ENCODE measurements at regions not wholly inside any gene's neighbourhood (a gene's known extent, or its start where the extent isn't known, plus 50 kb on each side); places are given as distances from the start of the nearest gene placed in this dataset.

- H3K4me1 ChIP-seq: no peaks in the 10 kb centered on the region
- no peak for DNase-seq
- H3K9me3 ChIP-seq: no peaks in the 10 kb centered on the region
- TF ChIP-seq CTCF (IDR thresholded peaks at IDR 0.05; ENCODE audit: low read depth, low read length): no peak
- H3K36me3 ChIP-seq: no peaks in the 10 kb centered on the region
- no peak overlapping the region for H3K4me3 ChIP-seq (ENCODE audit: low read depth, low read length)
- no peaks in the 10 kb centered on the region for H3K27me3 ChIP-seq
These were observed 271.7 kb downstream of the BCL11A start for GRCh38 chr2:60281730-60282129.

- DNase-seq: no peak
- no peaks in the 10 kb centered on the region for H3K4me1 ChIP-seq
- no peak for TF ChIP-seq CTCF (IDR thresholded peaks at IDR 0.05; ENCODE audit: low read depth, low read length)
These were observed 273.2 kb downstream of the BCL11A start for GRCh38 chr2:60280238-60280637.

GRCh38 chr2:60278906-60279305 is 274.5 kb downstream of the BCL11A start:
- no peaks in the 10 kb centered on the region for H3K4me1 ChIP-seq
- no peak for TF ChIP-seq CTCF (IDR thresholded peaks at IDR 0.05; ENCODE audit: low read depth, low read length)
- no peak for DNase-seq
- no peaks in the 10 kb centered on the region for H3K9me3 ChIP-seq
- H3K36me3 ChIP-seq: no peaks in the 10 kb centered on the region
- H3K27me3 ChIP-seq: no peaks in the 10 kb centered on the region
- no peak overlapping the region for H3K4me3 ChIP-seq (ENCODE audit: low read depth, low read length)

More at GRCh38 chr2:60280238-60280637, 273.2 kb downstream of the BCL11A start:
- Histone ChIP-seq H3K27me3 (no peaks in the 10 kb centered on the region), H3K9me3 (no peaks in the 10 kb centered on the region), H3K4me3 (ENCODE audit: low read depth, low read length) (no peak overlapping the region), H3K36me3 (no peaks in the 10 kb centered on the region)

- H3K36me3 ChIP-seq: no peaks in the 10 kb centered on the region
These were observed 277.5 kb downstream of the BCL11A start for GRCh38 chr2:60275958-60276357.

DNA sequence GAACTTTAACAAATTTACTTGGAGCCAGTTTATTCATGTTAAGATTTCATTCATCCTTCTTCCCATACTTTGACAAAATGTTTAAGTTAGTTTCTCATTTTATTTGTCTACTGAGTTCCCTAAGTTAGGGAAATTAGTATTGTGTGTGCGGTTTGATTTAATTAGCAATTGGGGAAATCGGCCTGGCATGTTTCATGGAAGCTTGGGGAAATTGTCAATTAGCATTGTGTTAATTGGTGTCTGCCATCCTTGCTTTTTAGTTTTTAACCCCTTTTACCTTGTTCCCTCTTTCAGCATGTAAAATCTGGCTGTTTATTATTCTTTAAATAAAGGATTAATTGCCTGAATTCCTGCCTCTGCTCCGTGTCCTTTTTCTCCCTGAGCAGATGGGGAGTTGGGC is 279.6 kb downstream of the BCL11A start:
- DNase-seq: no peak
- TF ChIP-seq CTCF (IDR thresholded peaks at IDR 0.05; ENCODE audit: low read depth, low read length): no peak

More at GRCh38 chr2:60275958-60276357, 277.5 kb downstream of the BCL11A start:
- H3K9me3 ChIP-seq: no peaks in the 10 kb centered on the region
- TF ChIP-seq CTCF (IDR thresholded peaks at IDR 0.05; ENCODE audit: low read depth, low read length): no peak
- H3K4me3 ChIP-seq (ENCODE audit: low read depth, low read length): no peak overlapping the region
- H3K27me3 ChIP-seq: no peaks in the 10 kb centered on the region
- H3K4me1 ChIP-seq: no peaks in the 10 kb centered on the region
- DNase-seq: no peak

GRCh38 chr2:60271713-60272112 is 281.7 kb downstream of the BCL11A start:
- Histone ChIP-seq H3K27me3 (no peaks in the 10 kb centered on the region), H3K4me1 (no peaks in the 10 kb centered on the region), H3K36me3 (no peaks in the 10 kb centered on the region), H3K9me3 (no peaks in the 10 kb centered on the region), H3K4me3 (ENCODE audit: low read depth, low read length) (no peak overlapping the region)
- no peak for TF ChIP-seq CTCF (IDR thresholded peaks at IDR 0.05; ENCODE audit: low read depth, low read length)
- DNase-seq: no peak

More for the DNA sequence above, 279.6 kb downstream of the BCL11A start:
- no peaks in the 10 kb centered on the region for H3K36me3 ChIP-seq
- H3K9me3 ChIP-seq: no peaks in the 10 kb centered on the region
- no peaks in the 10 kb centered on the region for H3K27me3 ChIP-seq
- H3K4me1 ChIP-seq: no peaks in the 10 kb centered on the region
- no peak overlapping the region for H3K4me3 ChIP-seq (ENCODE audit: low read depth, low read length)

Data from BE2C (cell line).